H1 (cell line): ENCODE measurements at regions not wholly inside any gene's neighbourhood (a gene's known extent, or its start where the extent isn't known, plus 50 kb on each side); places are given as distances from the start of the nearest gene placed in this dataset.

ENCODE experiments used
- CTCF ChIA-PET: fragments of 300-600 bp; sonication (Branson Sonifier 250); formaldehyde crosslinking; loops from one replicate; lab custom pipeline; 2021; ENCODE audit not compliant: partially characterized antibody; lab: Charles Lee
- POLR2A ChIA-PET: fragments of 300-600 bp; sonication (Branson Sonifier 250); formaldehyde crosslinking; loops from one replicate; lab custom pipeline; 2021; ENCODE audit warnings: inconsistent platforms; ENCODE audit not compliant: partially characterized antibody; lab: Charles Lee
- DNase-seq, 2 experiments: peaks; one replicate each; pipeline versions ENCODE4 v3.0.0 to v3.0.0-alpha.2; 2010 to 2022; ENCODE audit warnings: low spot score in 2 of 2, low read depth in 1 of 2, mixed read lengths in 1 of 2
- FAIRE-seq: peaks from 2 replicates; lab custom pipeline; 2011; peaks lifted over from hg19 to GRCh38; lab: Jason Lieb, UNC
- H2AFZ ChIP-seq: 2 replicates; pipeline ENCODE4 v1.8.1; 2012; ENCODE audit warnings: low read length, inconsistent platforms
- H2AK5ac ChIP-seq: 2 replicates; pipeline ENCODE4 v1.6.1; 2013; ENCODE audit warnings: low read depth, low read length
- H2BK120ac ChIP-seq: replicated peaks from 2 replicates; pipeline ENCODE3; 2013; ENCODE audit warnings: low read depth, low read length, inconsistent platforms
- H2BK12ac ChIP-seq: 2 replicates; pipeline ENCODE4 v1.6.1; 2013; ENCODE audit warnings: low read depth, low read length
- H2BK15ac ChIP-seq: 2 replicates; pipeline ENCODE4 v1.6.1; 2013; ENCODE audit warnings: low read length
- H2BK20ac ChIP-seq: 2 replicates; pipeline ENCODE4 v1.6.1; 2013; ENCODE audit warnings: low read length
- H2BK5ac ChIP-seq: 2 replicates; pipeline ENCODE4 v1.6.1; 2013; ENCODE audit warnings: low read depth, low read length
- H3K14ac ChIP-seq: 2 replicates; pipeline ENCODE4 v1.6.1; 2013; ENCODE audit warnings: inconsistent platforms; ENCODE audit not compliant: insufficient read length
- H3K18ac ChIP-seq: 2 replicates; pipeline ENCODE4 v1.6.1; 2013; ENCODE audit warnings: low read length; ENCODE audit errors: extremely low read depth
- H3K23ac ChIP-seq: 2 replicates; pipeline ENCODE4 v1.6.1; 2013; ENCODE audit warnings: inconsistent platforms; ENCODE audit not compliant: insufficient read length
- H3K23me2 ChIP-seq: 2 replicates; pipeline ENCODE4 v1.6.1; 2013; ENCODE audit warnings: low read depth, low read length
- H3K27ac ChIP-seq: 2 replicates; pipeline ENCODE4 v1.6.1; 2011; ENCODE audit warnings: low read depth, low read length, inconsistent platforms
- H3K27me3 ChIP-seq, 4 experiments: replicated peaks in 1 of 4; 1 replicate in 1 of 4; 2 replicates in 3 of 4; pipeline versions ENCODE4 v1.6.1 to v1.8.1; 2011 to 2013; ENCODE audit warnings: low read length in 3 of 4, mild to moderate bottlenecking in 3 of 4, inconsistent platforms in 2 of 4, mixed read lengths in 2 of 4, moderate library complexity in 1 of 4; ENCODE audit not compliant: control insufficient read depth in 3 of 4, insufficient read depth in 3 of 4; ENCODE audit errors: extremely low read depth in 1 of 4
- H3K36me3 ChIP-seq, 4 experiments: 2 replicates each; pipeline versions ENCODE4 v1.6.1 to v1.8.1; 2011 to 2013; ENCODE audit warnings: mild to moderate bottlenecking in 4 of 4, low read length in 3 of 4, moderate library complexity in 2 of 4, control low read depth in 1 of 4, inconsistent platforms in 1 of 4; ENCODE audit not compliant: insufficient read depth in 4 of 4, control insufficient read depth in 2 of 4
- H3K4ac ChIP-seq: replicated peaks from 2 replicates; pipeline ENCODE3; 2013; ENCODE audit warnings: low read length, low read depth, mixed read lengths, inconsistent platforms; ENCODE audit not compliant: insufficient read length
- H3K4me1 ChIP-seq, 4 experiments: replicated peaks in 1 of 4; 1 replicate in 1 of 4; 2 replicates in 3 of 4; pipeline versions ENCODE4 v1.6.1 to v1.8.1; 2011 to 2013; ENCODE audit warnings: low read length in 3 of 4, inconsistent platforms in 2 of 4, mixed read lengths in 1 of 4; ENCODE audit not compliant: insufficient read depth in 4 of 4, control insufficient read depth in 3 of 4
- H3K4me2 ChIP-seq, 2 experiments: 2 replicates each; pipeline versions ENCODE4 v1.6.1 to v1.8.1; 2011 to 2013; ENCODE audit warnings: low read depth in 2 of 2, low read length in 2 of 2, control low read depth in 1 of 2, inconsistent platforms in 1 of 2, mild to moderate bottlenecking in 1 of 2; ENCODE audit not compliant: insufficient read depth in 1 of 2
- H3K4me3 ChIP-seq, 4 experiments: fragments of 200-600, 300-600 bp in 1 of 4; sonication (generic), shearing (Covaris generic), sonication (Bioruptor Twin) in 1 of 4; 2 replicates each; pipeline versions ENCODE4 v1.5.1 to v1.8.1; 2011 to 2016; ENCODE audit warnings: low read length in 4 of 4, low read depth in 3 of 4, control low read depth in 2 of 4, inconsistent platforms in 2 of 4, mild to moderate bottlenecking in 2 of 4, mixed read lengths in 1 of 4, moderate library complexity in 1 of 4; ENCODE audit not compliant: insufficient read depth in 2 of 4; ENCODE audit errors: extremely low read depth in 1 of 4
- H3K56ac ChIP-seq: replicated peaks from 2 replicates; pipeline ENCODE3; 2013; ENCODE audit warnings: low read depth, mild to moderate bottlenecking, mixed read lengths, low read length, inconsistent platforms; ENCODE audit not compliant: insufficient read length
- H3K79me1 ChIP-seq: 2 replicates; pipeline ENCODE4 v1.6.1; 2013; ENCODE audit warnings: low read depth, low read length, control low read depth
- H3K79me2 ChIP-seq, 2 experiments: 2 replicates each; pipeline versions ENCODE4 v1.6.1 to v1.8.1; 2012 to 2013; ENCODE audit warnings: low read length in 2 of 2, mild to moderate bottlenecking in 2 of 2, inconsistent platforms in 1 of 2; ENCODE audit not compliant: insufficient read depth in 2 of 2, control insufficient read depth in 1 of 2
- H3K9ac ChIP-seq, 4 experiments: replicated peaks in 1 of 4; 1 replicate in 1 of 4; 2 replicates in 3 of 4; pipeline versions ENCODE4 v1.6.1 to v1.8.1; 2011 to 2013; ENCODE audit warnings: low read depth in 3 of 4, low read length in 3 of 4, control low read depth in 2 of 4, mild to moderate bottlenecking in 2 of 4, moderate library complexity in 2 of 4, inconsistent platforms in 1 of 4; ENCODE audit errors: extremely low read depth in 1 of 4
- H3K9me3 ChIP-seq, 2 experiments: 2 replicates each; pipeline versions ENCODE4 v1.6.1 to v1.8.1; 2012 to 2013; ENCODE audit warnings: mild to moderate bottlenecking in 2 of 2, moderate library complexity in 2 of 2, control low read depth in 1 of 2, inconsistent platforms in 1 of 2, low read depth in 1 of 2, low read length in 1 of 2, mixed read lengths in 1 of 2; ENCODE audit not compliant: insufficient read depth in 2 of 2
- H4K20me1 ChIP-seq, 2 experiments: replicated peaks in 1 of 2; 2 replicates each; pipeline versions ENCODE3 to v1.8.1; 2011 to 2013; ENCODE audit warnings: inconsistent platforms in 2 of 2, low read length in 2 of 2, mild to moderate bottlenecking in 1 of 2; ENCODE audit not compliant: insufficient read depth in 2 of 2, control insufficient read depth in 1 of 2
- H4K5ac ChIP-seq: 2 replicates; pipeline ENCODE4 v1.6.1; 2013; ENCODE audit warnings: low read length, low read depth, mixed read lengths, inconsistent platforms; ENCODE audit not compliant: insufficient read length
- H4K8ac ChIP-seq: 2 replicates; pipeline ENCODE4 v1.8.0; 2013; ENCODE audit warnings: mild to moderate bottlenecking, moderate library complexity, low read length, inconsistent platforms; ENCODE audit not compliant: insufficient read depth; ENCODE audit errors: extremely low read depth
- H4K91ac ChIP-seq: replicated peaks from 2 replicates; pipeline ENCODE3; 2013; ENCODE audit warnings: low read length, mixed read lengths, inconsistent platforms; ENCODE audit not compliant: insufficient read length
- ATF2 ChIP-seq: IDR thresholded peaks from 2 replicates; pipeline ENCODE4 v1.6.1; 2012; ENCODE audit warnings: low read length, inconsistent platforms
- BACH1 ChIP-seq: IDR thresholded peaks from 2 replicates; pipeline ENCODE4 v1.6.1; 2012; ENCODE audit warnings: low read length, improper control_type of control experiment
- CEBPB ChIP-seq: IDR thresholded peaks from 2 replicates; pipeline ENCODE4 v1.6.1; 2012; ENCODE audit warnings: low read depth, low read length
- CHD1 ChIP-seq: IDR thresholded peaks from 2 replicates; pipeline ENCODE4 v1.6.1; 2012; ENCODE audit warnings: low read depth, low read length, improper control_type of control experiment
- CTCF ChIP-seq, 3 experiments: IDR thresholded peaks; 1 replicate in 2 of 3; 2 replicates in 1 of 3; pipeline versions ENCODE4 v1.5.1 to v1.6.1; 2011; ENCODE audit warnings: low read length in 3 of 3, mild to moderate bottlenecking in 3 of 3, inconsistent platforms in 2 of 3, low read depth in 1 of 3, moderate library complexity in 1 of 3; ENCODE audit not compliant: insufficient read depth in 1 of 3; ENCODE audit errors: control extremely low read depth in 1 of 3
- HDAC2 ChIP-seq, 2 experiments: fragments of 300-600 bp in 1 of 2; sonication (generic) in 1 of 2; IDR thresholded peaks; 2 replicates each; pipeline ENCODE4 v1.6.1; 2011 to 2012; ENCODE audit warnings: low read depth in 2 of 2, low read length in 2 of 2, mild to moderate bottlenecking in 2 of 2, moderate library complexity in 2 of 2, borderline replicate concordance in 1 of 2, inconsistent platforms in 1 of 2
- NANOG ChIP-seq: IDR thresholded peaks from 2 replicates; pipeline ENCODE4 v1.6.1; 2011; ENCODE audit warnings: low read length, low read depth, mild to moderate bottlenecking, inconsistent platforms; ENCODE audit not compliant: insufficient read depth, poor library complexity, severe bottlenecking
- NRF1 ChIP-seq: IDR thresholded peaks from 2 replicates; pipeline ENCODE4 v1.6.1; 2011; ENCODE audit warnings: mild to moderate bottlenecking, low read depth, low read length, improper control_type of control experiment
- SIX5 ChIP-seq: IDR thresholded peaks from 2 replicates; pipeline ENCODE4 v1.6.1; 2011; ENCODE audit warnings: mild to moderate bottlenecking, low read depth, low read length
- TAF1 ChIP-seq: IDR thresholded peaks from 2 replicates; pipeline ENCODE4 v1.6.1; 2011; ENCODE audit warnings: mild to moderate bottlenecking, low read depth, low read length
- TAF7 ChIP-seq: optimal IDR thresholded peaks from 2 replicates; pipeline ENCODE3; 2011; ENCODE audit warnings: low read depth, mild to moderate bottlenecking, inconsistent platforms, low read length, moderate library complexity, borderline replicate concordance
- WGBS, 2 experiments: shearing (Covaris generic) in 1 of 2; methylation state at CpG; one replicate each; pipeline versions ENCODE4 v1.1.6 to v1.1.7; 2013 to 2015; ENCODE audit warnings: low lambda C conversion rate in 2 of 2, mixed read lengths in 2 of 2, inconsistent platforms in 1 of 2, low coverage in 1 of 2, missing lambda C conversion rate in 1 of 2; ENCODE audit not compliant: insufficient replicate concordance in 2 of 2, insufficient coverage in 1 of 2, insufficient read length in 1 of 2; ENCODE audit errors: extremely low coverage in 1 of 2, missing lambda C conversion rate in 1 of 2; 5-methylcytosine and 5-hydroxymethylcytosine counted together

GRCh38 chr20:30601974-30602373 is 655.5 kb upstream of the DEFB115 start:
- Histone ChIP-seq H3K9me3 (peaks cover 71 to 92% of the 10 kb centered on the region in 2 experiments), H3K4me3 (no peak overlapping the region), H3K23me2 (peaks cover 5% of the 10 kb centered on the region; the same call in 1 of the 2 replicates)
- TF ChIP-seq HDAC2 (IDR thresholded peaks at IDR 0.05; ENCODE audit: borderline replicate concordance in 1 of 2, low read depth in 2 of 2, low read length in 2 of 2) (no peak), SIX5 (no peak), ATF2 (no peak), CTCF (IDR thresholded peaks at IDR 0.05; ENCODE audit: control extremely low read depth in 1 of 3, insufficient read depth in 1 of 3, low read depth in 1 of 3, low read length in 3 of 3) (no peak), CHD1 (no peak), TAF1 (no peak), CEBPB (no peak), NANOG (no peak), TAF7 (no peak), BACH1 (no peak), NRF1 (no peak)

More at GRCh38 chr20:30601974-30602373, 655.5 kb upstream of the DEFB115 start:
- Histone ChIP-seq H2BK20ac (no peak overlapping the region), H2BK5ac (no peak overlapping the region), H3K27ac (no peak overlapping the region), H4K91ac (no peak overlapping the region), H2BK12ac (no peak overlapping the region), H2AK5ac (no peak overlapping the region), H2BK120ac (no peak overlapping the region), H4K20me1 (peaks cover 0 to 2% of the 10 kb centered on the region in 2 experiments), H3K4ac (no peak overlapping the region), H3K14ac (no peak overlapping the region), H3K27me3 (no peaks in the 10 kb centered on the region), H3K23ac (no peak overlapping the region), H4K8ac (no peak overlapping the region), H3K4me2 (no peak overlapping the region), H3K79me2 (no peaks in the 10 kb centered on the region), H3K4me1 (no peaks in the 10 kb centered on the region), H3K9ac (no peak overlapping the region), H3K79me1 (no peaks in the 10 kb centered on the region), H3K56ac (peak overlapping the region; percentile 86), H2BK15ac (no peak overlapping the region), H3K36me3 (no peaks in the 10 kb centered on the region), H2AFZ (no peak overlapping the region), H3K18ac (no peak overlapping the region), H4K5ac (no peak overlapping the region)
- DNase-seq = no peak
- POLR2A ChIA-PET = no interaction called here
- CTCF ChIA-PET = no interaction called here
- WGBS, 2 experiments = 56% methylated on average over 2 of the region's 2 CpGs; no CpG with 5 or more reads in 1 of the 2 experiments
- FAIRE-seq = no peak
